Ovary (tissue), 3 donors: ENCODE measurements at regions not wholly inside any gene's neighbourhood (a gene's known extent, or its start where the extent isn't known, plus 50 kb on each side); places are given as distances from the start of the nearest gene placed in this dataset.

ENCODE experiments used
- CTCF ChIP-seq, 3 donors: fragments of 450-650 bp in 2 of 3; fragments of 200-600 bp in 1 of 3; IDR thresholded peaks; one replicate each; pipeline versions ENCODE4 v1.5.1 to v1.8.0; 2016 to 2022; ENCODE audit warnings: antibody characterized with exemption in 3 of 3, mild to moderate bottlenecking in 1 of 3
- EP300 ChIP-seq: sonication (generic); formaldehyde crosslinking; IDR thresholded peaks from one replicate; pipeline ENCODE4 v1.6.1; 2017; ENCODE audit warnings: antibody characterized with exemption
- POLR2A ChIP-seq: fragments of 450-650 bp; IDR thresholded peaks from one replicate; pipeline ENCODE4 v1.6.1; 2017; ENCODE audit warnings: antibody characterized with exemption, mild to moderate bottlenecking, moderate library complexity
- donor health status: DM: no; HTN: no; CAD: no.

GRCh38 chr10:43892062-43892770 lies 243.5 kb upstream of the ZNF32 start:
- no peak for TF ChIP-seq EP300
- no peak for TF ChIP-seq CTCF (IDR thresholded peaks at IDR 0.05)
- no peak for TF ChIP-seq POLR2A
